ENCODE measurements at regions not wholly inside any gene's neighbourhood (a gene's known extent, or its start where the extent isn't known, plus 50 kb on each side); places are given as distances from the start of the nearest gene placed in this dataset.

- no peak for DNase-seq (ENCODE audit: low read depth in 2 of 2)
- TF ChIP-seq CTCF (IDR thresholded peaks at IDR 0.05; ENCODE audit: low read depth, low read length), result no peak
- no peak overlapping the region for H3K4me3 ChIP-seq (replicated peaks in 1 of 2; ENCODE audit: low read depth in 2 of 2, low read length in 2 of 2)
Observed at GRCh38 chr2:12613137-12613835, 103.5 kb upstream of the TRIB2 start.

- no peak for TF ChIP-seq CTCF (IDR thresholded peaks at IDR 0.05; ENCODE audit: low read depth, low read length)
- no peak overlapping the region for H3K4me3 ChIP-seq (replicated peaks in 1 of 2; ENCODE audit: low read depth in 2 of 2, low read length in 2 of 2)
- peak in 1 of 2 donors; percentile 18 for DNase-seq (ENCODE audit: low read depth in 2 of 2)
Observed at GRCh38 chr2:12615509-12615908, 101.2 kb upstream of the TRIB2 start.

GRCh38 chr2:12616456-12617156 is 100.1 kb upstream of the TRIB2 start:
- no peak overlapping the region for H3K4me3 ChIP-seq (replicated peaks in 1 of 2; ENCODE audit: low read depth in 2 of 2, low read length in 2 of 2)
- no peak for TF ChIP-seq CTCF (IDR thresholded peaks at IDR 0.05; ENCODE audit: low read depth, low read length)
- no peak for DNase-seq (ENCODE audit: low read depth in 2 of 2)

- TF ChIP-seq CTCF (IDR thresholded peaks at IDR 0.05; ENCODE audit: low read depth, low read length), result no peak
- DNase-seq (ENCODE audit: low read depth in 2 of 2), result no peak
- H3K4me3 ChIP-seq (replicated peaks in 1 of 2; ENCODE audit: low read depth in 2 of 2, low read length in 2 of 2), result no peak overlapping the region
Observed at GRCh38 chr2:12617366-12617765, 99.4 kb upstream of the TRIB2 start.

- no peak overlapping the region for H3K4me3 ChIP-seq (replicated peaks in 1 of 2; ENCODE audit: low read depth in 2 of 2, low read length in 2 of 2)
- no peak for TF ChIP-seq CTCF (IDR thresholded peaks at IDR 0.05; ENCODE audit: low read depth, low read length)
- DNase-seq (ENCODE audit: low read depth in 2 of 2), result no peak
Observed at GRCh38 chr2:12617853-12618252, 98.9 kb upstream of the TRIB2 start.

GRCh38 chr2:12618576-12618975 is 98.2 kb upstream of the TRIB2 start:
- no peak for DNase-seq (ENCODE audit: low read depth in 2 of 2)
- TF ChIP-seq CTCF (IDR thresholded peaks at IDR 0.05; ENCODE audit: low read depth, low read length), result no peak

More at GRCh38 chr2:12618576-12618975, 98.2 kb upstream of the TRIB2 start:
- H3K4me3 ChIP-seq (replicated peaks in 1 of 2; ENCODE audit: low read depth in 2 of 2, low read length in 2 of 2), result no peak overlapping the region

Measured in cardiac fibroblast (primary cell).